ENCODE measurements at regions not wholly inside any gene's neighbourhood (a gene's known extent, or its start where the extent isn't known, plus 50 kb on each side); places are given as distances from the start of the nearest gene placed in this dataset.

DNA sequence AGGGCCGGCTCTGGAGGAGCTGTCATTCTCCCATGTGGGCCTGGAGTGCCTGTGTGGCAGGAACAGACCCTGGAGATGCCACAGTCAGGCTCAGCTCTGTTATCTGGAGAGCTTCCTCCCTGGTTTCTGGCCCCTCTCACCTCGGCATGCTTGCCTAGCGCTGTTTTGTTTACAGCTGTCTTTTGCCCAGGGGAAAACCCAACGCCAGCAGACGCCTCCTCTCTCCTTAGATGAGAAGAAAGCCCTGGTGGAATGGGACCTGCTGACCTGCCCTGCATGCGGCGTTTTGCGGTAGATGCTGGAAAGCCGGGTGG, 104.9 kb downstream of the CRYAA start:
- Histone ChIP-seq H3K27ac (ENCODE audit: low read depth in 2 of 2, low read length in 2 of 2) (no peak overlapping the region), H3K9me3 (ENCODE audit: control insufficient read depth in 2 of 2, low read length in 2 of 2) (no peaks in the 10 kb centered on the region), H3K4me1 (ENCODE audit: control insufficient read depth in 2 of 2, insufficient read depth in 2 of 2, low read length in 2 of 2) (peaks cover 0 to 2% of the 10 kb centered on the region in 2 donors), H3K9ac (ENCODE audit: low read depth in 1 of 2, low read length in 2 of 2) (no peak overlapping the region), H3K36me3 (ENCODE audit: control insufficient read depth in 2 of 2, insufficient read depth in 2 of 2, low read length in 2 of 2) (no peaks in the 10 kb centered on the region), H3K27me3 (ENCODE audit: control insufficient read depth in 2 of 2, insufficient read depth in 2 of 2, low read length in 2 of 2) (peaks cover 3 to 11% of the 10 kb centered on the region in 2 donors), H3K4me3 (ENCODE audit: low read length in 2 of 2) (no peak overlapping the region)

DNA sequence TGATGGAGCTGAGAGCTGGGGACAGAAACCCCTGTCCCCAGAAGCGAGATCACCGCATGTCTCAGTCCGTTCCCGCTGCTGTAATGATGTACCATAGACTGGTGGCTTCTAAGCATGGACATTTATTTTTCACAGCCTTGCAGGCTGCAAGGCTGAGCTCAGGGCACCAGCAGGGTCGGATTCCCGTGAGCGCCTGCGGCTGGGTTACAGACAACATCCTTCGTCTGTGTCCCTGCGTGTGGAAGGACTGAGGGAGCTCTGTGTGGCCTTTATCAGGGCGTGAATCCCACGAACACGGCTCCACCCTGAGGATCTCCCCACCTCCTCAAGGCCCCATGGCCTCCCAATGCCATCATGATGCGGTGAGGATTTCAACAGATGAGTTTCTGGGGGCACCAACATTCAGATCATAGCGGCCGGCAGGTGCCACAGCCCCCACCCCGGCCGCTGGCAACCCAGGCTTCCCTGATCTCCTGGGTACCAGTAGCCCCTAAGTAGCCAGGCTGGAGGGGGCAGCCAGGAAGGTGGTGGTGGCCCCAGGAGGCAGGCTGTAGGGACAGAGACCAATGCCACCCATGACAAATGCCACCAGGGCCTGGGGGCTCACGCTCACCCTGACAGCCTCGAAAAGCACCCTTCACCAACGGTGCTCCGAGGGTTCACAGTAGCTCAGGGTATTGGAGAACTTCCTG, 104.4 kb downstream of the CRYAA start:
- Histone ChIP-seq H3K27me3 (ENCODE audit: control insufficient read depth in 2 of 2, insufficient read depth in 2 of 2, low read length in 2 of 2) (peaks cover 3 to 11% of the 10 kb centered on the region in 2 donors), H3K36me3 (ENCODE audit: control insufficient read depth in 2 of 2, insufficient read depth in 2 of 2, low read length in 2 of 2) (no peaks in the 10 kb centered on the region), H3K4me3 (ENCODE audit: low read length in 2 of 2) (no peak overlapping the region), H3K4me1 (ENCODE audit: control insufficient read depth in 2 of 2, insufficient read depth in 2 of 2, low read length in 2 of 2) (peaks cover 0 to 2% of the 10 kb centered on the region in 2 donors), H3K9ac (ENCODE audit: low read depth in 1 of 2, low read length in 2 of 2) (no peak overlapping the region), H3K27ac (ENCODE audit: low read depth in 2 of 2, low read length in 2 of 2) (no peak overlapping the region), H3K9me3 (ENCODE audit: control insufficient read depth in 2 of 2, low read length in 2 of 2) (no peaks in the 10 kb centered on the region)

DNA sequence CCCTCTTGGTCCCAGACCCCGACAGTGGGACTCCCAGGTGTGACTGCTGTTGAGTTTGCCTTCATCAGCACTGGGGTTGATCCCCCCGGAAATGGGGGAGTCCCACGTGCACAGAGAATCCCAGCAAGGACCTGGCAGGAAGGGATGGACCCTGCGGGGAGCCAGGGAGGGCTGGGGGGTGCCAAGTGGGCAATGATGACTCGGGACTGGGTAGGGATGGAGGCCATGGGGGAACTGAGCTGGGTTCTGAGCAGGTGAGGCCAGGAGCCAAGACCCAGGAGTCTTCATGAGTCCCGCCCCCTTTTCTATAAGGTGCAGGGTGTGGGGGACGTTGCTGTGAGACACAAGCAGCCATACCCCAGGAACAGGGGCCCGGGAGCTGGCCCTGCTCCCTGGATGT, 103.8 kb downstream of the CRYAA start:
- H3K36me3 ChIP-seq (ENCODE audit: control insufficient read depth in 2 of 2, insufficient read depth in 2 of 2, low read length in 2 of 2): no peaks in the 10 kb centered on the region
- H3K27me3 ChIP-seq (ENCODE audit: control insufficient read depth in 2 of 2, insufficient read depth in 2 of 2, low read length in 2 of 2): peaks cover 3 to 11% of the 10 kb centered on the region in 2 donors
- H3K4me1 ChIP-seq (ENCODE audit: control insufficient read depth in 2 of 2, insufficient read depth in 2 of 2, low read length in 2 of 2): no peaks in the 10 kb centered on the region
- no peaks in the 10 kb centered on the region for H3K9me3 ChIP-seq (ENCODE audit: control insufficient read depth in 2 of 2, low read length in 2 of 2)
- H3K4me3 ChIP-seq (ENCODE audit: low read length in 2 of 2): no peak overlapping the region
- H3K27ac ChIP-seq (ENCODE audit: low read depth in 2 of 2, low read length in 2 of 2): no peak overlapping the region
- H3K9ac ChIP-seq (ENCODE audit: low read depth in 1 of 2, low read length in 2 of 2): no peak overlapping the region

- peaks cover 3 to 8% of the 10 kb centered on the region in 2 donors for H3K27me3 ChIP-seq (ENCODE audit: control insufficient read depth in 2 of 2, insufficient read depth in 2 of 2, low read length in 2 of 2)
- H3K36me3 ChIP-seq (ENCODE audit: control insufficient read depth in 2 of 2, insufficient read depth in 2 of 2, low read length in 2 of 2): no peaks in the 10 kb centered on the region
- H3K9ac ChIP-seq (ENCODE audit: low read depth in 1 of 2, low read length in 2 of 2): no peak overlapping the region
- no peaks in the 10 kb centered on the region for H3K9me3 ChIP-seq (ENCODE audit: control insufficient read depth in 2 of 2, low read length in 2 of 2)
- H3K27ac ChIP-seq (ENCODE audit: low read depth in 2 of 2, low read length in 2 of 2): no peak overlapping the region
- H3K4me3 ChIP-seq (ENCODE audit: low read length in 2 of 2): no peak overlapping the region
- no peaks in the 10 kb centered on the region for H3K4me1 ChIP-seq (ENCODE audit: control insufficient read depth in 2 of 2, insufficient read depth in 2 of 2, low read length in 2 of 2)
Observed at GRCh38 chr21:43271452-43272020, 102.7 kb downstream of the CRYAA start.

DNA sequence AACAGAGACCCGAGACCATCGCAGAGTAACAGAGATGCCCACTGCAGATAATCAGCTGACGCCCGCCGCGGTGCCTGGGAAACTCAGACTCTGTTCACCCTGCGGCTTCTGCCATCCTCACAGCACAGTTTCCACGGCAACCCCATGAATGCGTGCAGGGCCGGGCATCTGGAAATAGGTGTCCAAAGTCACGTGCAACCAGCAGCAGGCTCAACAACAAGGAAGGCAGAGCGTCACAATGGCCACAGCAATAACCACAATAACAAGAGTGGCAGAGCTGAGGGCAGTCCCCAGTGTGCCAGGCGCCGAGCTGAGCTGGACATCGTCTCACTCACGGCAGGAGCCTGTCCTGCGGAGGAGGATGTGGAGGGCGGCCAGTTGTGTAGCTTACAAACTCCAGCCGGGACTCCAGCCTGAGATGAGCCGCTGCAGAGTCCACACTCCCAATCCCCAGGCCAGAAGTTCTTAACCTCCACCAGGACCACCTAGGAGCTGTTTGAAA, 102.0 kb downstream of the CRYAA start:
- H3K9ac ChIP-seq (ENCODE audit: low read depth in 1 of 2, low read length in 2 of 2): no peak overlapping the region
- H3K9me3 ChIP-seq (ENCODE audit: control insufficient read depth in 2 of 2, low read length in 2 of 2): no peaks in the 10 kb centered on the region
- no peak overlapping the region for H3K4me3 ChIP-seq (ENCODE audit: low read length in 2 of 2)
- H3K27me3 ChIP-seq (ENCODE audit: control insufficient read depth in 2 of 2, insufficient read depth in 2 of 2, low read length in 2 of 2): peaks cover 0 to 8% of the 10 kb centered on the region in 2 donors
- no peak overlapping the region for H3K27ac ChIP-seq (ENCODE audit: low read depth in 2 of 2, low read length in 2 of 2)
- H3K4me1 ChIP-seq (ENCODE audit: control insufficient read depth in 2 of 2, insufficient read depth in 2 of 2, low read length in 2 of 2): no peaks in the 10 kb centered on the region
- H3K36me3 ChIP-seq (ENCODE audit: control insufficient read depth in 2 of 2, insufficient read depth in 2 of 2, low read length in 2 of 2): no peaks in the 10 kb centered on the region

DNA sequence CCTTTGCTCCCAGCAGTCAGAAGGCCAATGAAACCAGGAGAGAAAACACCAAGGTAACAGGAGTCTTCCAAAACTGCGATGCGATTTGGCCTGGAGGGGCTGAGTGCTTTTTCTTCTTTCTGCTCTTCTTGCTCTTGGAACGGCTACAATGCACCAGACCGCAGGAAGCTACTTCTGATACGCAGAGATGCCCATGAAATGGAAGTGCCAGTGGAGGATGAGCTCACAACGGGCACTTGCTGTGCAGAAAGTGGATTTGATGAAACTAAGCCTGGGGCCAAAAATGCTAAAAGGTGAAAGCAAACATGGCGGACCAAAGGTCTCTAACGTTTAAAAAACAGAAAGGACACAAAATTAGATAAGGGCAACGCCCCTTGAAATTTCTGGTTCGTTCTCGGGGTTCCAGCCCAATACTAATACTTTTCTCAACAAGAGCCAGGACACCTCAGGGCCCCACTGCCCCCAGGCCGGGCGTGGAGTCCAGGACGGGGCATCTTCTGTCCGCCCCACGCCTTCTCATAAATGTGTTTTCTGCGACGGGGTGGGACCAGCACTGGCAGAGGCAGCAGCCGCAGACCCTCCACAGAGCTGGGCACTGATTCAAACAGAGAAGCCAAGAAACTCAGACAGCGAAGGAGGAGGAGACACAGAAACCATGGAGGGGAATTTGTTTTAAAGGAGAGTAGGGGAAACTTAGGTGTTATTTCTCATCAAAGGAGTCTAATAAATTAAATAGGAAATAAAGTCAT, 101.3 kb downstream of the CRYAA start:
- no peak overlapping the region for H3K27ac ChIP-seq (ENCODE audit: low read depth in 2 of 2, low read length in 2 of 2)
- H3K27me3 ChIP-seq (ENCODE audit: control insufficient read depth in 2 of 2, insufficient read depth in 2 of 2, low read length in 2 of 2): peaks cover 0 to 8% of the 10 kb centered on the region in 2 donors
- H3K4me1 ChIP-seq (ENCODE audit: control insufficient read depth in 2 of 2, insufficient read depth in 2 of 2, low read length in 2 of 2): no peaks in the 10 kb centered on the region

DNA sequence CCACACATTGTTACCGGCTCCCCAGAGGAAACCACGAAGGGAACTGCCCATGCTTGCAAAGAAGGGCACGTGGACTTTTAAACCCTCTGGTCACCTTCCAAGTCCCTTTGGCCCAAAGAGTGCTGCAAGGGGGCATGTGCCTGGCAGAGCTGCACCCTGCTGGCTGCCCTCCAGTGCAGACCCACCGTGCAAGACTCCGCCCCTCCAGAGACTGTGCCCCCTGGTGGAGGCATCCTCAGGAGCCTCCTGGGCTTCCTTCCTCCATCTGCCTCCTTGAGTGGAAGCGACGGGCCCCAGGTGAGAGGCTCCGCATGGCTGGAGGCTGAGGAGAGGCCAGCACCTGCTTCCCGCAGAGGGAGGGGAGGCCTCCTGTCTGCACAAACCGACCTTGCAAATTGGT, 100.6 kb downstream of the CRYAA start:
- Histone ChIP-seq H3K4me3 (ENCODE audit: low read length in 2 of 2) (no peak overlapping the region), H3K9me3 (ENCODE audit: control insufficient read depth in 2 of 2, low read length in 2 of 2) (no peaks in the 10 kb centered on the region), H3K9ac (ENCODE audit: low read depth in 1 of 2, low read length in 2 of 2) (no peak overlapping the region), H3K36me3 (ENCODE audit: control insufficient read depth in 2 of 2, insufficient read depth in 2 of 2, low read length in 2 of 2) (no peaks in the 10 kb centered on the region), H3K4me1 (ENCODE audit: control insufficient read depth in 2 of 2, insufficient read depth in 2 of 2, low read length in 2 of 2) (no peaks in the 10 kb centered on the region), H3K27ac (ENCODE audit: low read depth in 2 of 2, low read length in 2 of 2) (no peak overlapping the region), H3K27me3 (ENCODE audit: control insufficient read depth in 2 of 2, insufficient read depth in 2 of 2, low read length in 2 of 2) (peaks cover 0 to 8% of the 10 kb centered on the region in 2 donors)

More for the DNA sequence above, 101.3 kb downstream of the CRYAA start:
- no peak overlapping the region for H3K4me3 ChIP-seq (ENCODE audit: low read length in 2 of 2)
- no peaks in the 10 kb centered on the region for H3K9me3 ChIP-seq (ENCODE audit: control insufficient read depth in 2 of 2, low read length in 2 of 2)
- H3K36me3 ChIP-seq (ENCODE audit: control insufficient read depth in 2 of 2, insufficient read depth in 2 of 2, low read length in 2 of 2): no peaks in the 10 kb centered on the region
- H3K9ac ChIP-seq (ENCODE audit: low read depth in 1 of 2, low read length in 2 of 2): no peak overlapping the region

DNA sequence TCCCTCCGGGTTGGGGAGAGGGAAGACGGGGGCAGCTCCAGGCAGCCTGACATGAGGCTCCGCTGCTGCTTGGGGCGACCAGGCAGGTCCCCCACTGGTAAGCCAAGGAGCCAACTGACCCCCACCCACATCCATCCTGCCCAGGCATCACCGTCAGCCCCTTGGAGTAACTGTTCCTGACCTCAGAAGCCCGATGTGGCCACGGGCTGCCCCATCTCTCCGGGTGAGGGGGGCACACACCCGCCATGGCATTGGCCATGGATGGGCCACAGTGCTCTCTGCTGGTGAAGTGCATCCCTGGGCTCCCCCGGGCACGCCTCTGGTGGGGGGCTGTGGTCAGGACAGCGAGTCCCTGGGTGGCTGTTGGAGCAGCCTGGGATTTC, 100.0 kb downstream of the CRYAA start:
- Histone ChIP-seq H3K4me3 (ENCODE audit: low read length in 2 of 2) (no peak overlapping the region), H3K36me3 (ENCODE audit: control insufficient read depth in 2 of 2, insufficient read depth in 2 of 2, low read length in 2 of 2) (no peaks in the 10 kb centered on the region), H3K9ac (ENCODE audit: low read depth in 1 of 2, low read length in 2 of 2) (no peak overlapping the region), H3K27me3 (ENCODE audit: control insufficient read depth in 2 of 2, insufficient read depth in 2 of 2, low read length in 2 of 2) (peaks cover 0 to 5% of the 10 kb centered on the region in 2 donors), H3K27ac (ENCODE audit: low read depth in 2 of 2, low read length in 2 of 2) (no peak overlapping the region), H3K9me3 (ENCODE audit: control insufficient read depth in 2 of 2, low read length in 2 of 2) (no peaks in the 10 kb centered on the region), H3K4me1 (ENCODE audit: control insufficient read depth in 2 of 2, insufficient read depth in 2 of 2, low read length in 2 of 2) (no peaks in the 10 kb centered on the region)

- Histone ChIP-seq H3K27me3 (ENCODE audit: control insufficient read depth in 2 of 2, insufficient read depth in 2 of 2, low read length in 2 of 2) (peaks cover 0 to 1% of the 10 kb centered on the region in 2 donors), H3K9me3 (ENCODE audit: control insufficient read depth in 2 of 2, low read length in 2 of 2) (no peaks in the 10 kb centered on the region), H3K27ac (ENCODE audit: low read depth in 2 of 2, low read length in 2 of 2) (no peak overlapping the region), H3K9ac (ENCODE audit: low read depth in 1 of 2, low read length in 2 of 2) (no peak overlapping the region), H3K4me1 (ENCODE audit: control insufficient read depth in 2 of 2, insufficient read depth in 2 of 2, low read length in 2 of 2) (no peaks in the 10 kb centered on the region), H3K4me3 (ENCODE audit: low read length in 2 of 2) (no peak overlapping the region), H3K36me3 (ENCODE audit: control insufficient read depth in 2 of 2, insufficient read depth in 2 of 2, low read length in 2 of 2) (no peaks in the 10 kb centered on the region)
Observed at GRCh38 chr21:43268086-43268803, 99.4 kb downstream of the CRYAA start.

All from mucosa of rectum (tissue), 2 donors.